Fibroblast of pulmonary artery (primary cell): ENCODE measurements at regions not wholly inside any gene's neighbourhood (a gene's known extent, or its start where the extent isn't known, plus 50 kb on each side); places are given as distances from the start of the nearest gene placed in this dataset.

Experiments
- DNase-seq: peaks from one replicate; pipeline ENCODE4 v3.0.0-alpha.2; 2010; ENCODE audit warnings: low read depth
- H3K4me3 ChIP-seq: replicated peaks from 2 replicates; pipeline ENCODE4 v1.5.1; 2011; ENCODE audit warnings: low read depth, mild to moderate bottlenecking, control low read depth, low read length, moderate library complexity
- CTCF ChIP-seq: IDR thresholded peaks from 2 replicates; pipeline ENCODE4 v1.5.1; 2011; ENCODE audit warnings: mild to moderate bottlenecking, control low read depth, low read length, inconsistent platforms; ENCODE audit errors: missing control alignments

GRCh38 chr22:49188591-49188990, 639.1 kb downstream of the BRD1 start:
- H3K4me3 ChIP-seq, result no peak overlapping the region
- DNase-seq, result no peak
- TF ChIP-seq CTCF, result no peak

GRCh38 chr22:49188091-49188490, 639.6 kb downstream of the BRD1 start:
- TF ChIP-seq CTCF, result no peak
- no peak overlapping the region for H3K4me3 ChIP-seq
- DNase-seq, result no peak

GRCh38 chr22:49186762-49187161, 640.9 kb downstream of the BRD1 start:
- no peak for DNase-seq
- H3K4me3 ChIP-seq, result no peak overlapping the region
- no peak for TF ChIP-seq CTCF

GRCh38 chr22:49186293-49186692, 641.4 kb downstream of the BRD1 start:
- no peak for TF ChIP-seq CTCF
- no peak for DNase-seq
- no peak overlapping the region for H3K4me3 ChIP-seq

GRCh38 chr22:49185312-49185969, 642.2 kb downstream of the BRD1 start:
- TF ChIP-seq CTCF, result no peak
- DNase-seq, result no peak
- no peak overlapping the region for H3K4me3 ChIP-seq

GRCh38 chr22:49184736-49185135, 642.9 kb downstream of the BRD1 start:
- no peak for TF ChIP-seq CTCF
- H3K4me3 ChIP-seq, result no peak overlapping the region
- no peak for DNase-seq

- no peak for DNase-seq
- no peak overlapping the region for H3K4me3 ChIP-seq
- TF ChIP-seq CTCF, result no peak
Measured at GRCh38 chr22:49183826-49184216, 643.9 kb downstream of the BRD1 start.
